NCI-H2171 (cell line): ENCODE measurements at regions not wholly inside any gene's neighbourhood (a gene's known extent, or its start where the extent isn't known, plus 50 kb on each side); places are given as distances from the start of the nearest gene placed in this dataset.
"Not testable (repeated sequence)": the region's sequence is repeated elsewhere in the genome, so short reads cannot be mapped to it uniquely, and the experiment has no call there.

Experiments
- DNase-seq: peaks from one replicate; lab custom pipeline; 2025; lab: John Stamatoyannopoulos, UW

DNA sequence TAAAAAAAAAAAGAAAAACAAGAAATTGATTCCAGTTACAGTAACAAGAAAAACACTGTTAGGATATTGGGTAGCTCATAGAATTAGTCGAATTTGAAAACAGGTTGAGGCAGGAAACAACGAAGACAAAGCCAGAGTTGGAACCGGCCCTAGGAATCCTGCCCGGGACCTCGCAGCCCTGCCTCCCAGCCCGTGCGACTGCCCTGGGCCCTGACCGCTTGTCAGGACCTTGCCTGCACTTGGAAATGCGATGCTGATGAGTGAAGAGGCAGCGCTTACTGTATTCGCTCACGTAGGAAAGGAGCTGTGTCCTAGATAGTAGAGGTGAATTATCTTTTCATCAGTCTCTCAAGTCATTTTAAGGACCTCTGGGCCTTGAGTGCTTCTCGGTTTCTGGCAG, 611.7 kb upstream of the FAT1 start:
- no peak for DNase-seq

DNA sequence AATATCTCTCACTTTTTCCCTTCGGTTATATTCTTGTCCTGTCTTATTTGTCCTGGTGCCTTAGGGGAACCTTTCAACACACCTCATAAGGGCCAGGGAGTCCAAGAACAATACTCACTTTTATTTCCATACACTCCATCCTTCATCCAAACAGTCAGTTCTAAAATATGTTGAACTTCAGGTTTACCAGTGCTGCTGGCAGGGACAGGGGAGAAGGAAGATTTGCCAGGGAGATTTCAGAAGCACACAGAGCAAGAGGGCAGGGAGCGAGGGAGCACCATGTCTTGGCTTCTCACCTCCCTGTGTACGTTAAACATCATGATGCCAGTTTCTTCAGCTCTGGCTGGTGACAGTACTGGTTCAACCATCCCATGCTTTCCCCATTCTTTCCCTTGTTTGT, 631.1 kb upstream of the FAT1 start:
- no peak for DNase-seq

DNA sequence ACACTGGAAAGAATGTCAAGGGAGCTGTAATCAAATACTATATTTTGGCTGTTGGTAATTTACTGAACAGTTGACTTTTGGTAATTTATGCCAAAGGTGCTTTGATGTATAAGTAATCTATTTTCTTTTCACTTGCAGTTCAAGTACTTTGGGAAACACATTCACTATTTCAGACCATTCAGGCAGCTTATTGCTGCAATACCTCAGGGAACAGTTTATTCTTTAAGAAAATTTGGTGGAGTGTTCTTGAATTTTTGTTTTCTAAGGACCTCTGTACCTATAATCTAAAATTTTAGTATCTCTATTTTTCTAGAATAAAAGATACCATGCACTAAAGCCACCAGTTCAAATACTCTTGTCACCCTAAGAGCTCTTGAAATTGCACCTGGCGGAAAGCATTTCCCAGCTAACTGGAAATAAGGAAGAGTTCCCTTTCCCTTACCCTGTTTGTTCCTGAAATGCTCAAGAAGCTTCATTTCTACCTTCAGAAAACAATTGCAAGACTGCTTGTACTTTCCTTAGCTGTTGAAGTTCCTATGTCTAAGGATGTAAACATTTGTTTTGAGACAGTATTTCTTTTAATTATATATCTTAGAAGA, 633.5 kb upstream of the FAT1 start:
- DNase-seq: no peak

DNA sequence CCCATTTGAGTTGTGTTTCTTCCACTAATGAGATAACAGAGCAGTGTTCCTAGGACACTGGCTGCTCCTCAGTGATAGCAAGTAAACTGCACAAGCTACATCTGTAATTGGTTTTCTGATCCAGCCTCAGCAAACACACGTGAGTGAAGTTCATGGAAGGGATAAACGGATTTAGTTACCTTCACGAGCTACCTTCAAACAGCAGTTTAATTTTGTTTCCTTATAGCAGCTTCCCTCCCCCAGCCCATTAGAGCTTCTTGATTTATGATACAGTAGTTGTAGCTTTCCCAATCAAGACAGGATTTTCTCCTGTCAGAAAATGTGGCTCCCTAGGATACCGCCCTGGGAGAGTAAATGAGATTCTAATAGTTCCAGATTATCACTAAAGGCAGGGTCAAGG, 634.2 kb upstream of the FAT1 start:
- DNase-seq: no peak

DNA sequence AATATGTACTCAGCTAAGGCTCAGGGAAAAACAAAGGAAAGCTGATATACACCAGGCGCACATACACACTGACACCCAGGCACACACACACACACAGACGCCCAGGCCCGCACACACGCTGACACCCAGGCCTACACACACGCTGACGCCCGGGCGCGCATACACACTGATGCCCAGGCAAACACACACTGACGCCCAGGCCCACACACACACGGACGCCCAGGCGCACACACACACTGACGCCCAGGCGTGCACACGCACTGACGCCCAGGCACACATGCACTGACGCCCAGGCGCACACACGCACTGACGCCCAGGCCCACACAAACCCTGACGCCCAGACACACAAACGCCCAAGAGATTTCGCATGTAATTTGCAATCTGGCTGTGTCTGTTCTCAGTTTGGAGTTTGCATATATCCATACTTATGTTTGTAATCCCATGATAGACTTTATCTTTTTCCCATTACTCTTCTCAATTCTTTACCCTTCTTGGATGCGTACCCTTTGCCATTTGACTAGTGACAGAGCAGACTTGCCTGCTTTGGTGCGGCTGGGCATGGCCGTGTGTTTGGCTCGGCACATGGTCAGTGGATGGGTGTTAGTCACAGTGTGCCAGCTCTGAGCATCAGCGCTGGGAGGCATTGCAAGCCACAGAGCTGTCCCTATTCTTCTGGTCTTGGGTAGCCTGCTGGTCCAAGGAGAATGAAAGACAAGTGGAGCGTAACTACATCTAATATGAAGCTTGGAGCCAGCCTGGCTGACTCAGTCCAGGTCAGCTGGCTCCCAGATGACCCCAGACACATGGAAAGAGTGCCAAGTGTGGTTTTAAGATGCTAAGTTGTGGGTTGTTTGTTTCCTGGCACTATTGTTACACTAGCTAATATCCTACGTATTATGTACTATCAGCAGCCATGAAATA, 632.4 kb upstream of the ZFP42 start:
- DNase-seq: no peak

DNA sequence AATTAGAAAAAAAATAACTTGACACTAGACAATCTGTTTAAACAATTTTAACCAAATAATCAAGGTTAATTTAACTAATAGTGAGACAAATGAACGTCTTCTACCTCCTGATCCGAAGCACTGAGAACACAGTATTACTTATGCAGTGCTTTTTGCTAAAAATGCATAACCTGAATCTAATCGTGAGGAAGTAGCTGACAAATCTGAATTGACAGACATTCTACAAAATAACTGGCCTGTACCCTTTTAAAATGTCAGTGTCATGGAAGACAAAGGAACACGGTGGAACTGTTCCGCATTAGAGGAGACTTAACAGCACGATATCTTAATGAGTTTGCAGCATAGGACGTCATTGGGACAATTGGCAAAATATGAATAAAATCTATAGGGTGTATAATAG, 631.2 kb upstream of the ZFP42 start:
- DNase-seq: no peak

DNA sequence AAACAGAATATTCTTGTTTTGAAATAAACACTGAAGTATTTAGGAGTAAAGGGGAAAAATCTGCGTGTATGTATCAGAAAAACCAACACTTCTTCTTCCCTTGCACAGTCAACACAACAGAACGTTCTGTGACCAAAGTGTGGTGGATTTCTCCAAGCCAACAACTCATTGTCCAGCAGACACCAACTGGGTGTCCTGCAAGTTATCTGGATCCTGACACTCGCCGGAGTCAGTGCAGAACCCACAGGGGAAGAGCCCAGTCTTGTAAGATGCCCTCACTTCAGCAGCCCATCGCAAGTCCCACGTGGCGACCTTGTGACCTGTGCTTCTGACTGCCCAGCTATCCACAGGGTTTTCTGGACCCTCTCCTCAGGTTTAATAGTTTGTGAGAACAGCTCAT, 630.7 kb upstream of the ZFP42 start:
- DNase-seq: no peak

DNA sequence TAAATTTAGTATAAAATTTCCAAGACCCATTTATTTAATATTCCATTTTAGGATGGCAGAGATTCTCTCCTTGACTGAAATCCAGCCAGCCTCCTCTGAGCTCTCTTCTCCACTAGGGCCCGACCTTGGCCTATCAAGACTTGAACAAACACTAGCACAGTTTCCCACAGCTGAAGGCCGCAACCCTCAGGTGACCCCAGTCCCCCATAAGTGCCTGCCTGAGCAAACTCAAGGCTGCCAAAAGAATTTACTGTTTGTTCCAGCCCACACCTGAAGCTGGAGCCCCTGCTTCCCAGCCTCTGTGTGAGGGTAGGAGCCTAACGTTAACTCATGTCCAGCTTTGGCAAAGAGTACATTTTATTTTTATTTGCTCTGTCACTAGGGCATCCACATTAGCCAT, 629.0 kb upstream of the ZFP42 start:
- DNase-seq: no peak

DNA sequence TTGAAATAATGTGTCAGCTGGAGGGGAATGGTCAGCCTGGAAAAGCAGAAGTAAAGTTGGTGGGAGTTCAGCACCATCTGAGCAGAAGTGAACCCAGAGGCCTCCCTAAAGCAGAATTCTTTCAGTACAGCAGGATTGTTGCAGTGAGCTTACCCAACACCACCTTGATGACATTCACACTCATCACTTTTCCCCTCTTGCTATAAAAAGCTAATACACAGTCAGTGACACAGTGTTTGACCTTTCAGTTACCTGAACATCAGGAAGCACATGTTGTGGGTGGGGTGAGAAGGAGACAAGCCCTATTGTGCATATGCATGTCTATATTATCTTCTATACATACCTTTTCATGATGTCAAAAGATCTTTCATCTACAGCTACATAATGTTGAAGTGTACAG, 624.7 kb upstream of the ZFP42 start:
- no peak for DNase-seq

DNA sequence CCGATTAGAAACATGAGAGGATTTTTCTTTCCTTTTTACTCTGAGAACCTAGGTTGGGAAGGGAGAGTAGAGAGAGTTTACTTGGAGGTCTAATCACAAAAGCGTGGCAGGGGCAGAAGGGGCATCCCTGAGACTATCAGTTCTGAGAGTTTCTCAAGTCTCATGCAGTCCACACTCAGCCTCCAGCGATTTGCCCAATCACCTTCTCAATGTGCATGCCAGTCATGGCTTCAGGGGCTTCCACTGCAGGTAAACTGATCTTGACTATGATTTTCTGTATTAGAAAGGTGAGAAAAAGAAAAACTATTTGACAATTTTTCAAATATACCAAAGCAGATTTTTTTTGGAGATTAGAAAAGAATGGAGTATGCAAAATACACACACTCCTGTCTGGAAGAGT, 617.1 kb upstream of the ZFP42 start:
- no peak for DNase-seq

DNA sequence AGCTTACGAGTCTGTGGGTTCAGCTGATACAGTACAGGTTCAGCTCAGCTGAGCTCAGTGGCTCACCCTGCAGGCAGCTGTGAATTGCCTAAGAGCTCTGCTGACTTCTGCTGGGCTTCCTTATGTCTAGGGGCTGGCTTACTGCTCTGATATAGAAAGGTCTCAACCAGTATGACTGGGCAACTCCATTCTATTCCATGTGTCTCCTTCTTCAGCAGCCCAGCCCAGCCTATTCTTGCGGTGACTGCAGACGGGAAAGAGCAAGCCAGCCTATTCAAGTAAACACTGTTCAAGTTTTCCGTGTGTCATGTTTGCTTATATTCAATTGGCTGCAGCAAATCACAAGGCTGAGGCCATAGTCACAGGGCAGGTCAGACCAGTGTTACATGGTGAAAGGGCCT, 615.4 kb upstream of the ZFP42 start:
- no peak for DNase-seq

DNA sequence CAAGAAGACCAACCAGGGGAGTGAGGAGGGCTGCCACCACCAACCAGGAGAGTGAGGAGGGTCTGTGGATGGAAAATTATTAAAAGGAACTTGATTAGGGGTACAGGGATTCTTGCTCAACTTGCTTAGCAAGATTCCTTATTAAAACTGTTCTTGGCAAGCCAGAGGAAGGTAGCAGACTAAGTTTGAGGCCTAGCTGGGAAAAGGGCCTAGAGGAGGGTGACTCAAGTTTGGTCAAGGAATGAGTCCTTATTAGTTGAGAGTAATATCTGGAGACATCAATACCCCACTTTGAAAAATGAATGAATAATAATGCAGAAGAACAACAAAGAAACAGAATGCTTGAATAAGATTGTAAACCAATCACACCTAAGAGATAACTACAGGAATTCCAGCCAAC, 612.4 kb upstream of the ZFP42 start:
- DNase-seq: no peak

DNA sequence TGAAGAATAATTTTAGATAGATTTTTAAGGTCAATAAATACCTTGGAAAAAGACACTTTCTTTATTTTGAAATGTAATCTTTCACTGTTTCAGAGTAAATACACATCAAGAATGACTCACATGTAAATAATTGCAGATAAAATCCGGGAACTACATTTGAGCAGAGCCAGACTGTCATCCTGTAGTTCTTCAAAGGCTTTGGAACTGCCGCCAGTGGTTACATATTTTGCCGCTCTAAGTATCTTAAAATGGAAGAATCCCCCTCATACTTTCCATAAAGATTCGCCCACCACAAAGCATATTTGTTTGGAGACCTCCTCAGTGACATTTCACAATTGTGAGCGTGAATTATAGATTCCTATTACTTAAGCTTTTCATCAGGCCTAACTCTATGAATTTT, 607.8 kb upstream of the ZFP42 start:
- no peak for DNase-seq

DNA sequence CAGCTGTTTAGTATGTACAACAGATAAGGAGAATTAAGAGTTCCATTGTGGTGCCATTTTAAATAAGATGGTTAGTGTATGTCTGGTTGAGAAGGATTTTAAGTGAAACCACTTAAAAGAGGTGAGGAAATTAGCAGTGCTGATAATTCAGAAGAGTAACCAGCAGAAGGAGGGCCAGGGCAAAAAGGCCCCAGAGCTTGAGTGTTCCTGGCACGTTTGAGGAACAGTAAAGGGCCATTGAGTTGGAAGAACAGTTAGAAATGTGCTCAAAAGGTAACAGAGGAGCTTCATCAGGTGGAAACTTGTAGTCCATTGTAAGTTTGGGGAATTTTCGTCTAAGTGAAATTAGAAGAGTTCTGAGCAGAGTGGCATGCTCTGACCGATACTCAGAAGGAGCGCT, 606.2 kb upstream of the ZFP42 start:
- DNase-seq: no peak

DNA sequence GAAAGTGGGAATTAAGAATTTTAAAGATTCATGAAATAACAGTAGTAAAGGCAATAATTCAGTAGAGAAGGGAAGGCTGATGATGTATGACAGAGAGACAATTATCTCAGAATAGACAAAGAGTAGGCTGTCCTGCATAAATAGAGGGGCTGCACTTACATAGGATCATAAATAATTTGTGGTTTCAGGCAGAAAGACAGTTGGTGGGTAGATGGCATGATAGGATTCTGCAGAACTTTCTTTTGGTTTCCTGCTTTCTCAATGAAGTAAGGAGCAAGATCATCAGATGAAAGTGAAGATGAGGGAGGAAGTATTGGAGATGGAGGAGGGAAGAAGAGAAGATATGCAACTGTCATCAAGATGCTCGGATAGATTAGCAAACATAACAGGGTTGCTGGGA, 604.9 kb upstream of the ZFP42 start:
- DNase-seq: no peak

DNA sequence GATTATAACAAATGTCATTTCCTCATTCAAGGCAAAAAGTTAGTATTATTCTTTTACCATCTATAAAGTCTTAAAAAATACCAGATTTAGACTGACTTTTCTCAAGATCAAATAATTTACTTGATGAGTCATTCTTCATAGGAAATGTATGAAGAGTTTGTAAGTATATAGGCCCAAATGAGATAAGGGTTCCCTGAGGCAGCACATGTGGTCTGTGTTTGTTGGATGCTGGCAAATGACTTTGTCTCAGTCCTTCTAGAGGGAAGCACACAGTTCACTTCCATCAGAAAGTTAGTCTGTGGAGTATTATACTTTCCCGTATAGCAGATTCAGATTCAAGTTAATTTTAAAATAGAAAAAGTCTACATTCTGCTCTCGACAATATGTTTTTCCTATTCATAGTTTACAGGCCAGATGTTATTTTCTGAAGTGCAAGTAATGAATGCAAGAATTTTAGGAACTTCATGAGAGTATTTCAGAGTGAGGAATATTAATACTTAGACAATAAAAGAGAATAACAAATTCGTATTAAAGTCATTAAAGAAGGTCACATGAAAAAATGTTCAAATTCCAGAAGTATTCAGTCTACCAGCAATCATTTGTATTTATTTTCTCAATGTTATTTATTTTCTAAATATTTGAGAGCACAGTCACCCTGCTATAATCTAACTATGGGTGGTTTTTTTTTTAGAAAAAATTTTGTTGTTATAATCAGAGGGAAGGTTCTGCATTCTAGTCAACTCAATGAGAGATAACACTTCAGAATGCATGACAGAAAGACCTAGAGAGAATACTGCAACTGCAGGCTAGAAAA, 601.8 kb upstream of the ZFP42 start:
- DNase-seq: no peak

DNA sequence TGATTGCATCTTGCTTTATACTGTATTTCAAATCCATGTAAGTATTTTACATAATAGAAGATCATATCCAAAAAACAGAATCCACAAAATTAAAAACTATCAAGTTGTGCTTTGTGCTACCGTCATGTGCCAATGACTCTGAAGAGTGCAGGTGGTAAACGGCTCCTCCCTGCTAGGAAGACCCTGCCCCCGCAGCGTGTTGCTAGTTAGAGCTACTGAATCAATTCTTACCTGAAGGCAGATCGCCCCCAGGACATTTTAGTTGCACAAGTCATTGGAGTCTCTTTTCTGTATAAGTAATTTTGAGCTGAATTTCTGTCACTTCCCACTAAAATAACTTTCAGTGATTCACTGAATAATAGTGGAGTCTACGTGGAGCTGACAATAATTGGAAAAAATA, 599.5 kb upstream of the ZFP42 start:
- DNase-seq: no peak

DNA sequence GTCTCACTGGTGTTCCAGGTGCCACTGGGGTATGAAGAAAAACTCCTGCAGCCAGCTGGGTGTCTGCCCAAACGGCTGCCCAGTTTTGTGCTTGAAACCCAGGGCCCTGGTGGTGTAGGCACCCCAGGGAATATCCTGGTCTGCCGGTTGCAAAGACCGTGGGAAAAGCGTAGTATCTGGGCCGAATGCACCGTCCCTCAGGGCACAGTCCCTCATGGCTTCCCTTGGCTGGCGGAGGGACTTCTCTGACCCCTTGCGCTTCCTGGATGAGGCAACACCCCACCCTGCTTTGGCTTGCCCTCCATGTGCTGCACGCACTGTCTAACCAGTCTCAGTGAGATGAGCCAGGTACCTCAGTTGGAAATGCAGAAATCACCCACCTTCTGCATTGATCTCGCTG, 587.1 kb upstream of the ZFP42 start:
- not testable (repeated sequence) for DNase-seq

DNA sequence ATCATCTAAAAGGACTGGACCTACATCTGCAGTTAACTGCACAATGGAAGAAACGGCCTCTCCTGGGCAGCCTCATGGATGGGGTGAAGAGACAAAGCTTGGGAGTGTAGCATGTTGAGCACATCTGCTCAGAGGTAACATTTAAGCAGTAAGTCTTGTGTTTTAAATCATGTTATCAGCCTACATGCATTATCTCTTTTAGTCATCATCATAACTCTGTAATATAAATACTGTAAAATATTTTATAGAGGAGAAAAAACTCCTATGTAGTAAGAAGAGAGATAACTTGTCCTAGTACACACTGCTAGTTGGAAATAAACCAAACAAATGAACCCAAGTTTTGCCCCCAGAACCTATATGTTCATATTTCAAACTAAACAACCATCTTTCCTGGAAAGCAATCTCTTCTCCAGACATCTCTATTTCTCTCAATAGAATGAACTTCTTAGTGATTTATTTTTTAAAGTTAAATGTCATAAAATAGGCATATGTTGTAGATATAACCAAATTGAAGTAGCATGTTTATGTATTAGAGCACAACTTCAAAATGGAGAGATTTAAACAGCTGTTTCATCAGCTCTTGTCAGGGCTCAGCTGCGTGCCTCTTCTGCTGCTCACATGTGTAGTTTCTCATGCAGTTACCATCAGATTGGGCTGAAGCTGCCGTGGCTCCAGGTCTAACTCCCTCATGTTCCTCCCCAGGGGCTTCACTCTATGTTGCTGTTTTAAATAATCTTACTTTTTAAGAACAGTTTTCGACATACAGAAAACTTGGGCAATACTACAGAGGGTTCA, 581.8 kb upstream of the ZFP42 start:
- no peak for DNase-seq

DNA sequence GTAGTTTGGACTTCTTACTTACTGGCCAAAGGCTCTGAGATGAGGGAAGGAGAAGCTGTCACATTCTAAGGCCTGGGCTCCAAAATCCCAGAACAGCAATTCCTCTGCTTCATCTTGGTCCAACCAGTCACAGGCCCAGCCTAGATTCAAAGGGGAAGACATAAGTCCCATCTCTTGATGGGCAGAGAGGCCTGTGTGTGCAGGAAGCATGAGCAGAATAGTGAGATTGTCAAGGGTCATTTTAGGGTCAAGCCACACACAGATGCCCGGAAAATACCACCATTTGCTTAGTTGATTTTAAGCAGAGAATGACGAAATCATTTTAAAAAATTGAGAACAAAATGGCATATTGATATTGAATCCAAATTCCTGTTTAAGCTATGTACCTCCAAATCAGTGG, 580.9 kb upstream of the ZFP42 start:
- no peak for DNase-seq

DNA sequence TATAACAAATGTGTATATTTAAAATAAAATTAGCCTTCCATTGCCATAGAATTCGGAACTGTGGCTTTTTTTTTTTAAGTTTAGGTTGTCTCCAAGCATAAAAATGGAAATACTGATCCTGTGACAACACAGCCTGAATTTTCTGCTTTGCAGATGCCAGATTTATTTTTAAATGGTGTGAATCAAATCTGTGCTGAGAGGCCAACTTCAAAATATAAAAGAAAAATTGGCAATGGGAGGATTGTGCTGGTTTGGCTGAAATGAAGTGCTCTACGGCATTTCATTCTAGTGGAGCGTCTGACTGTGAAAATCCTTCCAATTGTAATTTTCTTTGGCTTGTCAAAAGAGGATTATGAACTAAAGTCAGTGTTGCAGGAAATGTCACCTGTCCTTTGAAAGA, 580.3 kb upstream of the ZFP42 start:
- DNase-seq: no peak

DNA sequence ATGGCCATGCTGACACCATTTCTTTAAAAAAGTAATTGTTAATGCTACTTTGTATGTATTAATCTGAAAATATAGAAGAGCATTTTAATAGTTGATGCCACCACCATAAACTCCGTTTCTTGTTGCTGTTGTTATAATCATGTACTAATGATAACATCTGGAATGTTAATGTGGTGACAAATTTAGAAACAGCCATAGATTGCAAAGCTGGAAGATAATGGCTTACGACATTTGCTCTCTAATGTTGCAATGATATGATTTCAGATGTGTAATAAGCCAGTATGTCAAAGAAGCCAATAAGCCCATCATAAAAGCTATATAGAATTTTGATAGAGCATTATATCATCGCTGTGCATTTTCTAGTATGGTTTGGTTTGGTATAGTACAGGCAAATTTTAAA, 579.4 kb upstream of the ZFP42 start:
- no peak for DNase-seq
